B cell (primary cell): ENCODE measurements at regions not wholly inside any gene's neighbourhood (a gene's known extent, or its start where the extent isn't known, plus 50 kb on each side); places are given as distances from the start of the nearest gene placed in this dataset.

ENCODE experiments used
- ATAC-seq: fragments of 200-7000 bp; cut with Tn5 transposase; one replicate; pipeline ENCODE4 v1.10.0; 2021; ENCODE audit warnings: low read depth, mild to moderate bottlenecking, moderate number of reproducible peaks, moderate library complexity
- CTCF ChIA-PET: fragments of 350-600 bp; sonication (Branson Sonifier 250); formaldehyde crosslinking; loops from one replicate; lab custom pipeline; 2021; ENCODE audit warnings: antibody characterized with exemption, inconsistent platforms; lab: Charles Lee
- POLR2A ChIA-PET: fragments of 350-600 bp; sonication (Branson Sonifier 250); formaldehyde crosslinking; loops from one replicate; lab custom pipeline; 2021; ENCODE audit warnings: antibody characterized with exemption; lab: Charles Lee
- DNase-seq: peaks from one replicate; pipeline ENCODE4 v3.0.0; 2013
- H2AFZ ChIP-seq: 2 replicates; pipeline ENCODE4 v1.6.1; 2012; ENCODE audit warnings: mild to moderate bottlenecking, low read depth, low read length; ENCODE audit not compliant: insufficient read depth, poor library complexity, severe bottlenecking
- H3K27ac ChIP-seq, 2 donors: 1 replicate in 1 of 2; 2 replicates in 1 of 2; pipeline ENCODE4 v1.5.1; 2012 to 2013; ENCODE audit warnings: low read length in 2 of 2, mild to moderate bottlenecking in 2 of 2, moderate library complexity in 1 of 2
- H3K27me3 ChIP-seq, 4 experiments: fragments of 200-600 bp in 1 of 4; sonication (generic) in 1 of 4; replicated peaks in 1 of 4; 1 replicate in 2 of 4; 2 replicates in 2 of 4; pipeline versions ENCODE4 v1.6.1 to v1.7.0; 2013 to 2016; ENCODE audit warnings: low read length in 3 of 4, mild to moderate bottlenecking in 2 of 4, mixed read lengths in 1 of 4, moderate library complexity in 1 of 4; ENCODE audit not compliant: insufficient read depth in 4 of 4, control insufficient read depth in 3 of 4; ENCODE audit errors: control extremely low read depth in 1 of 4
- H3K36me3 ChIP-seq, 2 experiments: replicated peaks in 1 of 2; 1 replicate in 1 of 2; 2 replicates in 1 of 2; pipeline versions ENCODE4 v1.6.1 to v1.7.1; 2013; ENCODE audit warnings: low read length in 1 of 2; ENCODE audit not compliant: insufficient read depth in 2 of 2, control insufficient read depth in 1 of 2; ENCODE audit errors: control extremely low read depth in 1 of 2, extremely low read depth in 1 of 2
- H3K4me1 ChIP-seq, 2 donors: fragments of 200-600 bp in 1 of 2; sonication (generic) in 1 of 2; 1 replicate in 1 of 2; 2 replicates in 1 of 2; pipeline versions ENCODE4 v1.5.1 to v1.6.1; 2013 to 2017; ENCODE audit warnings: low read length in 2 of 2; ENCODE audit not compliant: control insufficient read depth in 2 of 2, insufficient read depth in 2 of 2
- H3K4me2 ChIP-seq: replicated peaks from 2 replicates; pipeline ENCODE3; 2012; ENCODE audit warnings: mild to moderate bottlenecking, low read depth, low read length; ENCODE audit not compliant: poor library complexity, severe bottlenecking
- H3K4me3 ChIP-seq, 5 experiments: fragments of 200-600 bp in 1 of 5; sonication (generic) in 1 of 5; 1 replicate in 3 of 5; 2 replicates in 2 of 5; pipeline versions ENCODE4 v1.5.1 to v1.7.0; 2011 to 2016; ENCODE audit warnings: low read length in 4 of 5, mild to moderate bottlenecking in 4 of 5, low read depth in 2 of 5, control low read depth in 1 of 5, moderate library complexity in 1 of 5; ENCODE audit not compliant: insufficient read depth in 1 of 5; ENCODE audit errors: control extremely low read depth in 1 of 5, extremely low read depth in 1 of 5
- H3K79me2 ChIP-seq: fragments of 200-600 bp; sonication (generic); one replicate; pipeline ENCODE4 v1.6.0; 2016; ENCODE audit warnings: low read length; ENCODE audit not compliant: control insufficient read depth, insufficient read depth
- H3K9ac ChIP-seq: fragments of 200-600 bp; sonication (generic); 2 replicates; pipeline ENCODE4 v1.6.1; 2017; ENCODE audit warnings: mild to moderate bottlenecking, low read length, moderate library complexity
- H3K9me3 ChIP-seq, 3 donors: one replicate each; pipeline versions ENCODE4 v1.6.1 to v1.7.1; 2013; ENCODE audit warnings: low read length in 2 of 3; ENCODE audit not compliant: control insufficient read depth in 2 of 3, insufficient read depth in 1 of 3; ENCODE audit errors: control extremely low read depth in 1 of 3
- H4K20me1 ChIP-seq: 2 replicates; pipeline ENCODE4 v1.6.0; 2012; ENCODE audit warnings: mild to moderate bottlenecking, low read length; ENCODE audit not compliant: insufficient read depth, control insufficient read depth, poor library complexity, severe bottlenecking
- H3K27ac Mint-ChIP-seq: one replicate; pipeline ENCODE4 v1.8.0; 2021; ENCODE audit warnings: mixed read lengths
- H3K27me3 Mint-ChIP-seq: one replicate; pipeline ENCODE4 v1.8.0; 2021; ENCODE audit warnings: mixed read lengths
- H3K4me1 Mint-ChIP-seq: one replicate; pipeline ENCODE4 v1.8.0; 2021; ENCODE audit warnings: mixed read lengths
- H3K4me3 Mint-ChIP-seq: one replicate; pipeline ENCODE4 v1.8.0; 2021; ENCODE audit warnings: mixed read lengths
- H3K9me3 Mint-ChIP-seq: one replicate; pipeline ENCODE4 v1.8.0; 2022; ENCODE audit warnings: mixed read lengths; ENCODE audit not compliant: insufficient read depth
- EZH2 ChIP-seq: IDR thresholded peaks from 2 replicates; pipeline ENCODE4 v1.6.1; 2012; ENCODE audit warnings: borderline replicate concordance, low read depth, mild to moderate bottlenecking, moderate library complexity, low read length; ENCODE audit not compliant: insufficient read depth, poor library complexity, severe bottlenecking
- WGBS: methylation state at CpG from one replicate; pipeline ENCODE4 v1.1.5; 2013; ENCODE audit warnings: missing lambda C conversion rate; ENCODE audit not compliant: insufficient coverage; 5-methylcytosine and 5-hydroxymethylcytosine counted together
- intact Hi-C: fragments of 100-400 bp; cut with micrococcal nuclease; formaldehyde crosslinking; loops from one replicate; pipeline ENCODE4 v1.10.0; 2022
- TF ChIP-seq, protein P1 (sequence below): fragments of 200-600 bp; IDR thresholded peaks from one replicate; pipeline ENCODE4 v1.8.0; 2022; ENCODE audit warnings: antibody characterized with exemption, mild to moderate bottlenecking

DNA sequence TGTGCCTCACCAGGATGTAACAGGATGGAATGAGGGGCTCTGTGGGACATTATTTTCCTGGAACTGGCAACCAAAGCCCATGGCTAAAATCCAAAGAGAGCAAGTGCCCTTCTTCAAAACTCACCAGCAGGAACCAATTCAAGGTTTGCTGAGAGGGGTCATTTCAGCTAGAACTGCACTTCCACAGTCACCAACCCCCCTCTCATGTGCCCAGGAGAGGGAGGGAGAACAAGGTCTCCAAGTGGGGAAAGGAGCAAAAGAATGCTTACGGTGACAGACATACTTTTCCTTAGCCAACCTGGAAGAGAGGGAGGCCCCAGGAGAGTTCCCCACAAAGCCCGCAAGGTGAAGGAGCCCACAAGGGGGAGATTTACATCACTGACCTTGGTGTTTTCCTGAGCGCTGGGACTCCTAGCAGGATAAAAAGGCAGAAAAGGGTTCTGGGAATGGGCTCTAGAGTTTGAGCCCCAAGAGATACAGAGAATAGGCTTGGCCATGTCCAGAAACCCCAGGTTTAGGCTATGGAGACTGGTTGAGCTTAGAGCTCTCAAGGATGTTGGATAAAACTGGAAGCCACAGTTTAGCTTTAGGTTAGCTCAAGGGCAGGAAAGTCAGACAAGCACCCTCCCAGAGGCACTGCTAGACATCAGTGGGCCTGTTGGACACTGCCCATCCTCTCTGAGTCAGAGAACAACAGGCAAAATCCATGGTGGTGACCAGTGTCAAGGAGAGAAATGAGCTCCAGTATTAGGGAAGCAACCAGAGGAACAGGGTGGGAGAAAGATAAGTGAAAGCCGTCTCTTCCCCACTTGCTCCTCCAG is 63.9 kb upstream of the GHITM start:
- H3K9me3 Mint-ChIP-seq: no peaks in the 10 kb centered on the region
- H3K27ac ChIP-seq: no peak overlapping the region
- intact Hi-C loops: no loop called here
- H3K27me3 Mint-ChIP-seq: peaks cover 4% of the 10 kb centered on the region
- H3K4me1 ChIP-seq: no peaks in the 10 kb centered on the region
- CTCF ChIA-PET: no interaction called here
- H3K4me3 ChIP-seq: no peak overlapping the region
- H3K27me3 ChIP-seq: no peaks in the 10 kb centered on the region
- DNase-seq (no peak), ATAC-seq (no peak)
- H3K27ac Mint-ChIP-seq: no peak overlapping the region
- no peak overlapping the region for H2AFZ ChIP-seq
- no peaks in the 10 kb centered on the region for H3K9me3 ChIP-seq
- POLR2A ChIA-PET: no interaction called here
- no peak overlapping the region for H3K9ac ChIP-seq
- no peaks in the 10 kb centered on the region for H4K20me1 ChIP-seq
- H3K36me3 ChIP-seq: no peaks in the 10 kb centered on the region
- no peaks in the 10 kb centered on the region for H3K4me1 Mint-ChIP-seq
- TF ChIP-seq EZH2: no peak
- TF ChIP-seq, protein P1, sequence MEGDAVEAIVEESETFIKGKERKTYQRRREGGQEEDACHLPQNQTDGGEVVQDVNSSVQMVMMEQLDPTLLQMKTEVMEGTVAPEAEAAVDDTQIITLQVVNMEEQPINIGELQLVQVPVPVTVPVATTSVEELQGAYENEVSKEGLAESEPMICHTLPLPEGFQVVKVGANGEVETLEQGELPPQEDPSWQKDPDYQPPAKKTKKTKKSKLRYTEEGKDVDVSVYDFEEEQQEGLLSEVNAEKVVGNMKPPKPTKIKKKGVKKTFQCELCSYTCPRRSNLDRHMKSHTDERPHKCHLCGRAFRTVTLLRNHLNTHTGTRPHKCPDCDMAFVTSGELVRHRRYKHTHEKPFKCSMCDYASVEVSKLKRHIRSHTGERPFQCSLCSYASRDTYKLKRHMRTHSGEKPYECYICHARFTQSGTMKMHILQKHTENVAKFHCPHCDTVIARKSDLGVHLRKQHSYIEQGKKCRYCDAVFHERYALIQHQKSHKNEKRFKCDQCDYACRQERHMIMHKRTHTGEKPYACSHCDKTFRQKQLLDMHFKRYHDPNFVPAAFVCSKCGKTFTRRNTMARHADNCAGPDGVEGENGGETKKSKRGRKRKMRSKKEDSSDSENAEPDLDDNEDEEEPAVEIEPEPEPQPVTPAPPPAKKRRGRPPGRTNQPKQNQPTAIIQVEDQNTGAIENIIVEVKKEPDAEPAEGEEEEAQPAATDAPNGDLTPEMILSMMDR: no peak
- no peak overlapping the region for H3K4me3 Mint-ChIP-seq
- H3K4me2 ChIP-seq: no peak overlapping the region
- whole genome bisulfite sequencing: 78% methylated on average over 3 of the region's 4 CpGs
- H3K79me2 ChIP-seq: no peaks in the 10 kb centered on the region

DNA sequence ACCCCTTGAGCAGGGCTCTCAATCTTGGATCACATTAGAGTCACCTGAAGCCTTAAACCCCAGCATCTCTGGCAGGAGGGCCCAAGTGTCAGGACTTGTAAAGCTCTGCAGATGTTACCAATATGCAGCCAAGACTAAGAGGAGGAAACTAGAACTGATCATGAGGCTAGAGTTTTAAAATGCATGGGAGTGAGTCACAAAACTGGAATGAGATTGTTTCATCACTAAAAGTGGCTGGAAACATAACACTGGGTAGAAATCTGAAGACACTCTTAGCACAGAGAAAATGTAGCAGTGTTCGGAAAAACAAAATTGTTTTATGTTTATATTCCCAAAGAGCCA is 63.3 kb upstream of the GHITM start:
- Mint-ChIP-seq H3K27ac (no peak overlapping the region), H3K27me3 (peaks cover 4% of the 10 kb centered on the region)
- CTCF ChIA-PET: no interaction called here

More for the DNA sequence above, 63.3 kb upstream of the GHITM start:
- intact Hi-C loops: no loop called here
- Histone ChIP-seq H3K4me3 (no peak overlapping the region), H3K4me1 (no peaks in the 10 kb centered on the region), H3K36me3 (no peaks in the 10 kb centered on the region), H3K4me2 (no peak overlapping the region), H3K9ac (no peak overlapping the region), H3K27ac (no peak overlapping the region), H3K79me2 (no peaks in the 10 kb centered on the region), H3K9me3 (no peaks in the 10 kb centered on the region), H3K27me3 (no peaks in the 10 kb centered on the region), H4K20me1 (no peaks in the 10 kb centered on the region), H2AFZ (no peak overlapping the region)
- no peak for DNase-seq
- H3K9me3 Mint-ChIP-seq: no peaks in the 10 kb centered on the region
- TF ChIP-seq EZH2: no peak
- TF ChIP-seq, protein P1: no peak
- no peak overlapping the region for H3K4me3 Mint-ChIP-seq
- WGBS: no CpG with 5 or more reads among the region's 1 CpG
- H3K4me1 Mint-ChIP-seq: no peaks in the 10 kb centered on the region
- POLR2A ChIA-PET: no interaction called here
- no peak for ATAC-seq
